ENCODE measurements at regions not wholly inside any gene's neighbourhood (a gene's known extent, or its start where the extent isn't known, plus 50 kb on each side); places are given as distances from the start of the nearest gene placed in this dataset.

- DNase-seq (ENCODE audit: low read depth in 2 of 2): no peak
These were observed 95.7 kb upstream of the ALDH1A3 start for GRCh38 chr15:100783760-100784492.

GRCh38 chr15:100784493-100785180 is 95.0 kb upstream of the ALDH1A3 start:
- DNase-seq (ENCODE audit: low read depth in 2 of 2): no peak

- DNase-seq (ENCODE audit: low read depth in 2 of 2): no peak
These were observed 94.2 kb upstream of the ALDH1A3 start for GRCh38 chr15:100785181-100786138.

GRCh38 chr15:100786139-100786531 is 93.5 kb upstream of the ALDH1A3 start:
- DNase-seq (ENCODE audit: low read depth in 2 of 2): no peak

GRCh38 chr15:100786901-100787566 is 92.6 kb upstream of the ALDH1A3 start:
- DNase-seq (ENCODE audit: low read depth in 2 of 2): no peak

GRCh38 chr15:100787567-100788417 is 91.8 kb upstream of the ALDH1A3 start:
- no peak for DNase-seq (ENCODE audit: low read depth in 2 of 2)

- no peak for DNase-seq (ENCODE audit: low read depth in 2 of 2)
These were observed 91.1 kb upstream of the ALDH1A3 start for GRCh38 chr15:100788418-100789105.

- DNase-seq (ENCODE audit: low read depth in 2 of 2): no peak
These were observed 88.8 kb upstream of the ALDH1A3 start for GRCh38 chr15:100790786-100791265.

- no peak for DNase-seq (ENCODE audit: low read depth in 2 of 2)
These were observed 85.6 kb upstream of the ALDH1A3 start for GRCh38 chr15:100794008-100794407.

- DNase-seq (ENCODE audit: low read depth in 2 of 2): no peak
These were observed 78.3 kb upstream of the ALDH1A3 start for GRCh38 chr15:100801256-100801900.

- DNase-seq (ENCODE audit: low read depth in 2 of 2): no peak
These were observed 77.0 kb upstream of the ALDH1A3 start for GRCh38 chr15:100802421-100803170.

GRCh38 chr15:100803171-100803440 is 76.5 kb upstream of the ALDH1A3 start:
- no peak for DNase-seq (ENCODE audit: low read depth in 2 of 2)

- no peak for DNase-seq (ENCODE audit: low read depth in 2 of 2)
These were observed 73.5 kb upstream of the ALDH1A3 start for GRCh38 chr15:100806157-100806556.

GRCh38 chr15:100807028-100807427 is 72.6 kb upstream of the ALDH1A3 start:
- DNase-seq (ENCODE audit: low read depth in 2 of 2): no peak

- DNase-seq (ENCODE audit: low read depth in 2 of 2): no peak
These were observed 70.9 kb upstream of the ALDH1A3 start for GRCh38 chr15:100808691-100809090.

- no peak for DNase-seq (ENCODE audit: low read depth in 2 of 2)
These were observed 70.5 kb upstream of the ALDH1A3 start for GRCh38 chr15:100809151-100809550.

- no peak for DNase-seq (ENCODE audit: low read depth in 2 of 2)
These were observed 70.0 kb upstream of the ALDH1A3 start for GRCh38 chr15:100809587-100809986.

- no peak for DNase-seq (ENCODE audit: low read depth in 2 of 2)
These were observed 69.4 kb upstream of the ALDH1A3 start for GRCh38 chr15:100810229-100810628.

GRCh38 chr15:100810831-100811230 is 68.8 kb upstream of the ALDH1A3 start:
- DNase-seq (ENCODE audit: low read depth in 2 of 2): no peak

Data from stimulated activated CD4-positive, alpha-beta T cell treated with anti-CD3 and anti-CD28 coated beads, Interleukin-15, amount 100 ng/mL, for 48 hours (primary cell).